NCI-H1092 treated with DMSO at 0.1 percent for 48 hours (cell line): ENCODE measurements at regions not wholly inside any gene's neighbourhood (a gene's known extent, or its start where the extent isn't known, plus 50 kb on each side); places are given as distances from the start of the nearest gene placed in this dataset.

Experiments used
- DNase-seq: peaks from one replicate; lab custom pipeline; 2025; lab: John Stamatoyannopoulos, UW

GRCh38 chr4:125365731-125366130 is 51.0 kb downstream of the FAT4 start:
- no peak for DNase-seq

GRCh38 chr4:125368146-125368545 is 53.4 kb downstream of the FAT4 start:
- DNase-seq: peak; percentile 12

- DNase-seq: no peak
Measured at GRCh38 chr4:125368671-125369081, 53.9 kb downstream of the FAT4 start.

- DNase-seq: no peak
Measured at GRCh38 chr4:125369098-125369497, 54.3 kb downstream of the FAT4 start.

GRCh38 chr4:125370478-125370877 is 55.7 kb downstream of the FAT4 start:
- no peak for DNase-seq

- DNase-seq: no peak
Measured at GRCh38 chr4:125382995-125383394, 68.2 kb downstream of the FAT4 start.

GRCh38 chr4:125387770-125388169 is 73.0 kb downstream of the FAT4 start:
- DNase-seq: no peak

- no peak for DNase-seq
Measured at GRCh38 chr4:125388613-125389012, 73.9 kb downstream of the FAT4 start.

- DNase-seq: no peak
Measured at GRCh38 chr4:125389713-125390112, 75.0 kb downstream of the FAT4 start.

GRCh38 chr4:125390126-125390525 is 75.4 kb downstream of the FAT4 start:
- DNase-seq: no peak

- DNase-seq: no peak
Measured at GRCh38 chr4:125390727-125391126, 76.0 kb downstream of the FAT4 start.

- DNase-seq: no peak
Measured at GRCh38 chr4:125392694-125393093, 77.9 kb downstream of the FAT4 start.

GRCh38 chr4:125393825-125394224 is 79.1 kb downstream of the FAT4 start:
- DNase-seq: no peak

- no peak for DNase-seq
Measured at GRCh38 chr4:125397226-125397625, 82.5 kb downstream of the FAT4 start.

GRCh38 chr4:125398263-125399002 is 83.7 kb downstream of the FAT4 start:
- no peak for DNase-seq

GRCh38 chr4:125400756-125401155 is 86.0 kb downstream of the FAT4 start:
- DNase-seq: no peak

- no peak for DNase-seq
Measured at GRCh38 chr4:125401784-125402183, 87.0 kb downstream of the FAT4 start.

- peak; percentile 69 for DNase-seq
Measured at GRCh38 chr4:125420526-125420925, 105.8 kb downstream of the FAT4 start.

- DNase-seq: no peak
Measured at GRCh38 chr4:125421547-125421946, 106.8 kb downstream of the FAT4 start.

- DNase-seq: no peak
Measured at GRCh38 chr4:125423124-125423523, 108.4 kb downstream of the FAT4 start.

- no peak for DNase-seq
Measured at GRCh38 chr4:125428832-125429231, 114.1 kb downstream of the FAT4 start.

- DNase-seq: no peak
Measured at GRCh38 chr4:125430086-125430485, 115.3 kb downstream of the FAT4 start.

- no peak for DNase-seq
Measured at GRCh38 chr4:125432078-125432477, 117.3 kb downstream of the FAT4 start.

- DNase-seq: no peak
Measured at GRCh38 chr4:125433453-125433852, 118.7 kb downstream of the FAT4 start.
